ENCODE measurements at regions not wholly inside any gene's neighbourhood (a gene's known extent, or its start where the extent isn't known, plus 50 kb on each side); places are given as distances from the start of the nearest gene placed in this dataset.

DNA sequence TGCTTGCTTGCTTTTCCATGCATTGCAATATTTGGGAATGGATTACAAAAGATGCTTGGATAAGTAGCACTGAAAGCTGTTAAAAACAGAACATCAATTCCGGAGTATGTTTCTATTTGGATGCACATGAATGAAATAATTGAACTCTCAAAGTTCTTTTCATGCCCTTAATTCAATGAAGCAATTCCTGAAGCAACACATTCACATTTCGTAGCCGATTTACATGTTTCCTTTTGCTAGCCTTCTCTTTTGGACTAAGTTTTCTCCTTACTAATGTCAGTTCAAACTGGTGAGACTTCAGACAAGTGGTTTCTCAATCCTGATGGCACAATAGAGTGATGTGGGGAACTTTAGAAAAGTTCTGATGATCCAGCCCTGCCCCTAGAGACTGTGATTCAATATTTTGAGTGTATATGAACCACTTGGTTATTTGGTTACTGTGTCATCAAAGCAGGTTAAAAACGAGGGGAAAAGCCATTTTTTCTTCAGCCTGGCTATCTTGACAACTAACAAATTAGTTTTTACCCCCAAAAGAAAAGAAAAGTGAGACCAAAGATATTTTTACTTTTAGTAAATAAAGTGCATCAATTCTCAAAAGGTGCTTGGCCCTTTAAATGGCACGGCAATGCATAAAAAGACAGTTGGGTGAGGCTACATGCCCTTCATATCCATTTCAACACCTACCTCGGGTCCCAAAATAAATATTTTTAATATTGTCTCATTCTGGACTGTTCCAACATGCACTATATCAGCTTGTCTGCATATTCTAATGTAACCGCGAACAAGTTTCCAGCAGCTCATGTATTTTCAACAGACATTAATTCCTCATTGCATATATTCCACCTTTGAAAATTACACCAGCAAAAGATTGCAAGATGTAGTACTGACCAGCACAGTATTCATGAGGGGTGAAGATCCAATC is 90.1 kb upstream of the RPL34 start:
- Histone ChIP-seq H3K27me3 (ENCODE audit: control insufficient read depth, insufficient read depth, low read length, poor library complexity, severe bottlenecking) (no peaks in the 10 kb centered on the region), H3K9me3 (ENCODE audit: control insufficient read depth, low read length) (no peaks in the 10 kb centered on the region), H3K4me3 (ENCODE audit: insufficient read depth, low read depth, low read length) (no peak overlapping the region), H3K27ac (ENCODE audit: insufficient read depth, low read depth, low read length, poor library complexity, severe bottlenecking) (no peak overlapping the region), H3K36me3 (ENCODE audit: control insufficient read depth, insufficient read depth, low read length) (no peaks in the 10 kb centered on the region), H3K4me1 (ENCODE audit: control insufficient read depth, insufficient read depth, low read length) (no peaks in the 10 kb centered on the region)
- WGBS, 2 experiments: 91 to 95% methylated on average over 7 to 8 of the region's 8 CpGs

DNA sequence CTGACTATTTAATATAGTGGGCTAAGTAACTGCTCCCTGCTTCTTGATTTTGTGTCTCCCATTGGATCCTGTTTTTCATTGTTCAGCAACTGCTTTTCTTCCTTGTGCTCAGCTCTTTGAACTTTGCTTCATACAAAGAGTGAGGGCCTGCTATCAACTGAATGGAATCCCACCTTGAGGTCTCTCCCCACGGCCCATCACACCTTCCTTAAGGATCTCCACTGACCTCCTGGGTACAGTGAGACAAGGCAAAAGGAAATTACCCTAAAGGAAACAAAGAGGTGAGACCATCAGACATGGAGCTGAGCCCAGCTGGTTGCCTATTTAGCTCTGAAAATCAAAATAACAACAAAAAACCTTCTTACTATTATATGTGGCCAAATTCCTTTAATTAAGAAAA is 91.3 kb upstream of the RPL34 start:
- Histone ChIP-seq H3K36me3 (ENCODE audit: control insufficient read depth, insufficient read depth, low read length) (no peaks in the 10 kb centered on the region), H3K4me1 (ENCODE audit: control insufficient read depth, insufficient read depth, low read length) (no peaks in the 10 kb centered on the region), H3K9me3 (ENCODE audit: control insufficient read depth, low read length) (no peaks in the 10 kb centered on the region), H3K4me3 (ENCODE audit: insufficient read depth, low read depth, low read length) (no peak overlapping the region), H3K27me3 (ENCODE audit: control insufficient read depth, insufficient read depth, low read length, poor library complexity, severe bottlenecking) (no peaks in the 10 kb centered on the region), H3K27ac (ENCODE audit: insufficient read depth, low read depth, low read length, poor library complexity, severe bottlenecking) (no peak overlapping the region)
- WGBS, 2 experiments: 36 to 52% methylated on average over 1 of the region's 1 CpG

GRCh38 chr4:108527723-108528122 is 92.7 kb upstream of the RPL34 start:
- no peaks in the 10 kb centered on the region for H3K27me3 ChIP-seq (ENCODE audit: control insufficient read depth, insufficient read depth, low read length, poor library complexity, severe bottlenecking)
- H3K9me3 ChIP-seq (ENCODE audit: control insufficient read depth, low read length): no peaks in the 10 kb centered on the region
- no peak overlapping the region for H3K27ac ChIP-seq (ENCODE audit: insufficient read depth, low read depth, low read length, poor library complexity, severe bottlenecking)
- no peaks in the 10 kb centered on the region for H3K4me1 ChIP-seq (ENCODE audit: control insufficient read depth, insufficient read depth, low read length)
- 94 to 96% methylated on average over 2 of the region's 2 CpGs for WGBS, 2 experiments
- no peak overlapping the region for H3K4me3 ChIP-seq (ENCODE audit: insufficient read depth, low read depth, low read length)
- no peaks in the 10 kb centered on the region for H3K36me3 ChIP-seq (ENCODE audit: control insufficient read depth, insufficient read depth, low read length)

- Histone ChIP-seq H3K27me3 (ENCODE audit: control insufficient read depth, insufficient read depth, low read length, poor library complexity, severe bottlenecking) (no peaks in the 10 kb centered on the region), H3K36me3 (ENCODE audit: control insufficient read depth, insufficient read depth, low read length) (no peaks in the 10 kb centered on the region), H3K27ac (ENCODE audit: insufficient read depth, low read depth, low read length, poor library complexity, severe bottlenecking) (no peak overlapping the region), H3K4me3 (ENCODE audit: insufficient read depth, low read depth, low read length) (no peak overlapping the region), H3K9me3 (ENCODE audit: control insufficient read depth, low read length) (no peaks in the 10 kb centered on the region), H3K4me1 (ENCODE audit: control insufficient read depth, insufficient read depth, low read length) (no peaks in the 10 kb centered on the region)
- WGBS, 2 experiments: 100% methylated on average over 1 of the region's 1 CpG
Measured at GRCh38 chr4:108520807-108521206, 99.6 kb upstream of the RPL34 start.

DNA sequence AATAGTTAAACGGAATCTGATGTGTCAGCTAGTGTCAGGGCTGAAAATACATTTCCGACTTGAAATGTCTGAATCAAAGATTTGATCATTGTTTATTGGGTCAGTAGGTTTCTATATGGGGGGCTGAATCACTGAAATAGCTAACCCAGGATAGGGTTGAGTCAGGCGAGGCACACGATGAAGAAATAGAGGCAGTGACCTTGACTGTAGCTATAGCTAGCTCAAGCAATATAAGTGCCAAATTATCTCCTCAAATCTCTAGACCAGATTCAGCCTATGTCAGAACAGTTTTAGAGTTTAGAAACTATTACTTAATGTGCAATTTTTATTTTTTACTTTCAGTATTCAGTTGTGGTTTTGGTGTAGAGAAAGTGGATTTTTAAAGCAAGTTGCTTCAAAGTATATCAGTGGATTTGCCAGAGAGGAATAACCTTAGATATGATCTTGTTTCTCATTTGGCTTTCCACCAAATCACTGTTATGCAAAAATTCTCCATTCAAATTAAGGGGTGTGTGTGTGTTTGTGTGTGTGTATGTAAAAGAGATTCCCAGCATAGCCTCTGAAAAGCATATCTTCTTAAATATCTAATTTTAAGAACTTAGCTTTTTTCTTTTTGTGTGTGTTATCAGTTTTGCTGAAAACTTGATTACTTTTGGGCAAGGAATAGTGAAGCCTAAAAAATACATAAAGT is 100.3 kb upstream of the RPL34 start:
- Histone ChIP-seq H3K36me3 (ENCODE audit: control insufficient read depth, insufficient read depth, low read length) (no peaks in the 10 kb centered on the region), H3K27ac (ENCODE audit: insufficient read depth, low read depth, low read length, poor library complexity, severe bottlenecking) (no peak overlapping the region), H3K4me1 (ENCODE audit: control insufficient read depth, insufficient read depth, low read length) (no peaks in the 10 kb centered on the region), H3K4me3 (ENCODE audit: insufficient read depth, low read depth, low read length) (no peak overlapping the region), H3K9me3 (ENCODE audit: control insufficient read depth, low read length) (no peaks in the 10 kb centered on the region), H3K27me3 (ENCODE audit: control insufficient read depth, insufficient read depth, low read length, poor library complexity, severe bottlenecking) (no peaks in the 10 kb centered on the region)
- WGBS, 2 experiments: 93 to 94% methylated on average over 4 of the region's 4 CpGs

DNA sequence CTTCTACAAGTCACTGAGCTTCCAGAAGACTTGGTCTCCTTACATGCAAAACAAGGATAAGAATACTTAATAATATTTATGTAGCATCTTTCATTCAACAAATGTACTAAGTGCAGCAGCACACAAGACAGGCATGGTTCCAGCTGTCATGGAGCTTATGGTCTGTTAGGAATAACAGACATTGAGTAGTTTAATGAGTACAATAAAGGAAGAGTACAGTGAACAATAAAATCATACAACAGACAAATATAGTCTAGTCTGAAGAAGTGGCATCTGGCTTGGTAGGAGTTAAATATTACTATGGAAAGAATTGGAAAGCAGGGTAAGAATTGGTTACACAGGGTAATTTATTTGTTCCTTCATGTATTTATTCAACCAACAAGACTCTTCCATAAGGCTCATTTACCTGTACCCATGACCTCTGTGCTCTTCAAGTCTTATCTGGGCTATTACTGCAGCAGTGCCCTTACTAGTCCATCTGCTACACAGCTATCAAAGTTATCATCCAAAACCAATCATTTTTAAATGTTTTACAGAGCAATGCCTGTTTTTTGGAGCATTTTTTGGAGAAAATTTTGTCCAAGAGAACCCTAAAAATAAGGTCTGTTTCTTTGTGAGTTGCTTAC is 101.1 kb upstream of the RPL34 start:
- Histone ChIP-seq H3K27ac (ENCODE audit: insufficient read depth, low read depth, low read length, poor library complexity, severe bottlenecking) (no peak overlapping the region), H3K4me1 (ENCODE audit: control insufficient read depth, insufficient read depth, low read length) (no peaks in the 10 kb centered on the region), H3K4me3 (ENCODE audit: insufficient read depth, low read depth, low read length) (no peak overlapping the region), H3K36me3 (ENCODE audit: control insufficient read depth, insufficient read depth, low read length) (no peaks in the 10 kb centered on the region), H3K9me3 (ENCODE audit: control insufficient read depth, low read length) (no peaks in the 10 kb centered on the region), H3K27me3 (ENCODE audit: control insufficient read depth, insufficient read depth, low read length, poor library complexity, severe bottlenecking) (no peaks in the 10 kb centered on the region)

- 32 to 33% methylated on average over 16 of the region's 17 CpGs for WGBS, 2 experiments
- no peaks in the 10 kb centered on the region for H3K36me3 ChIP-seq (ENCODE audit: control insufficient read depth, insufficient read depth, low read length)
- H3K9me3 ChIP-seq (ENCODE audit: control insufficient read depth, low read length): no peaks in the 10 kb centered on the region
- H3K27me3 ChIP-seq (ENCODE audit: control insufficient read depth, insufficient read depth, low read length, poor library complexity, severe bottlenecking): peaks cover 17% of the 10 kb centered on the region
- H3K4me1 ChIP-seq (ENCODE audit: control insufficient read depth, insufficient read depth, low read length): no peaks in the 10 kb centered on the region
- H3K4me3 ChIP-seq (ENCODE audit: insufficient read depth, low read depth, low read length): no peak overlapping the region
- H3K27ac ChIP-seq (ENCODE audit: insufficient read depth, low read depth, low read length, poor library complexity, severe bottlenecking): no peak overlapping the region
Measured at GRCh38 chr4:108512615-108513505, 107.5 kb upstream of the RPL34 start.

- Histone ChIP-seq H3K9me3 (ENCODE audit: control insufficient read depth, low read length) (no peaks in the 10 kb centered on the region), H3K4me3 (ENCODE audit: insufficient read depth, low read depth, low read length) (no peak overlapping the region), H3K4me1 (ENCODE audit: control insufficient read depth, insufficient read depth, low read length) (no peaks in the 10 kb centered on the region), H3K27me3 (ENCODE audit: control insufficient read depth, insufficient read depth, low read length, poor library complexity, severe bottlenecking) (peaks cover 17% of the 10 kb centered on the region), H3K36me3 (ENCODE audit: control insufficient read depth, insufficient read depth, low read length) (no peaks in the 10 kb centered on the region), H3K27ac (ENCODE audit: insufficient read depth, low read depth, low read length, poor library complexity, severe bottlenecking) (no peak overlapping the region)
- WGBS, 2 experiments: 73 to 75% methylated on average over 2 of the region's 2 CpGs
Measured at GRCh38 chr4:108511618-108512017, 108.8 kb upstream of the RPL34 start.

DNA sequence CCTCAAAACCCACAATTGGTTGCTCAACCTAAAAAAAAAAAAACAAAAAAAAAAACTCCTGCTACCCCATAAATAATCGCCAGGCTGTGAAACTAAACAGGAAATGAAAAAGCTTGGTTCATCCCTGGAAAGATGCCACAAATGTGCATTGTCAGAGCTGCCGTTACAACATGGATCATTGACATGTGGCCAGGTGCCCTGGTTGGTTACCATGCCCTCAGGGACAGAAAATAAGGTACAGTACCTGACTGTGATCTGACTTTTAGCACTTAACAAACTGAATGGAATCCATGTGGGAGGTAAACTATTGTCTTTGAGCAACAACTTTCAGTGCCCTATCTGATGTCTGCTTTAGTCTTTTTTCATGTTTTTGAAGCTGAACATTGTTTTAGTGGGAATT is 118.0 kb upstream of the RPL34 start:
- 95 to 96% methylated on average over 2 of the region's 2 CpGs for WGBS, 2 experiments
- Histone ChIP-seq H3K36me3 (ENCODE audit: control insufficient read depth, insufficient read depth, low read length) (no peaks in the 10 kb centered on the region), H3K4me1 (ENCODE audit: control insufficient read depth, insufficient read depth, low read length) (no peaks in the 10 kb centered on the region), H3K4me3 (ENCODE audit: insufficient read depth, low read depth, low read length) (no peak overlapping the region), H3K9me3 (ENCODE audit: control insufficient read depth, low read length) (peaks cover 2% of the 10 kb centered on the region), H3K27ac (ENCODE audit: insufficient read depth, low read depth, low read length, poor library complexity, severe bottlenecking) (no peak overlapping the region), H3K27me3 (ENCODE audit: control insufficient read depth, insufficient read depth, low read length, poor library complexity, severe bottlenecking) (no peaks in the 10 kb centered on the region)

Measured in ectodermal cell (in vitro differentiated cells).